GM23338 (cell line): ENCODE measurements at regions not wholly inside any gene's neighbourhood (a gene's known extent, or its start where the extent isn't known, plus 50 kb on each side); places are given as distances from the start of the nearest gene placed in this dataset.

Experiments used
- ATAC-seq: fragments of 200-7000 bp; cut with Tn5 transposase; 3 replicates; pipeline ENCODE4 v1.9.1; 2020
- DNase-seq: peaks from one replicate; pipeline ENCODE4 v3.0.0-alpha.2; 2015; ENCODE audit warnings: low spot score
- H2AFZ ChIP-seq: fragments of 200-600 bp; sonication (generic); 2 replicates; pipeline ENCODE4 v1.8.0; 2016; ENCODE audit warnings: antibody characterized with exemption, mild to moderate bottlenecking, moderate library complexity
- H3F3A ChIP-seq: fragments of 200-600 bp; sonication (generic); replicated peaks from 2 replicates; pipeline ENCODE4 v1.8.0; 2017; ENCODE audit warnings: antibody characterized with exemption, mixed run types, low read depth
- H3K27ac ChIP-seq: fragments of 200-600 bp; sonication (generic); 2 replicates; pipeline ENCODE4 v1.6.1; 2016; ENCODE audit warnings: low read depth
- H3K27me3 ChIP-seq: fragments of 200-600 bp; sonication (generic); 2 replicates; pipeline ENCODE4 v1.8.0; 2016; ENCODE audit warnings: mild to moderate bottlenecking, mixed run types, moderate library complexity; ENCODE audit not compliant: insufficient read depth
- H3K36me3 ChIP-seq: fragments of 200-600 bp; sonication (generic); 2 replicates; pipeline ENCODE4 v1.8.0; 2016; ENCODE audit warnings: mild to moderate bottlenecking; ENCODE audit not compliant: insufficient read depth
- H3K4me1 ChIP-seq: fragments of 200-600 bp; sonication (generic); 2 replicates; pipeline ENCODE4 v1.8.0; 2016; ENCODE audit warnings: mild to moderate bottlenecking, moderate library complexity; ENCODE audit not compliant: insufficient read depth
- H3K4me2 ChIP-seq: fragments of 200-600 bp; sonication (generic); 2 replicates; pipeline ENCODE4 v1.7.1; 2017; ENCODE audit warnings: mixed run types
- H3K4me3 ChIP-seq: fragments of 200-600 bp; sonication (generic); 2 replicates; pipeline ENCODE4 v1.6.1; 2016; ENCODE audit warnings: mixed run types
- H3K79me2 ChIP-seq: fragments of 200-600 bp; sonication (generic); replicated peaks from 2 replicates; pipeline ENCODE4 v1.8.0; 2017; ENCODE audit warnings: mild to moderate bottlenecking; ENCODE audit not compliant: insufficient read depth
- H3K9me2 ChIP-seq: fragments of 200-600 bp; sonication (generic); 2 replicates; pipeline ENCODE4 v1.8.0; 2017; ENCODE audit not compliant: insufficient read depth
- H4K20me1 ChIP-seq: fragments of 200-600 bp; sonication (generic); replicated peaks from 2 replicates; pipeline ENCODE4 v1.8.0; 2017; ENCODE audit warnings: mild to moderate bottlenecking; ENCODE audit not compliant: insufficient read depth
- H3K27ac Mint-ChIP-seq: 2 replicates; pipeline ENCODE4 v1.8.0; 2020; ENCODE audit warnings: inconsistent platforms, mild to moderate bottlenecking, moderate library complexity, mixed read lengths
- H3K27me3 Mint-ChIP-seq: 3 replicates; pipeline ENCODE4 v1.8.0; 2022; ENCODE audit warnings: low read depth, mild to moderate bottlenecking, moderate library complexity, mixed read lengths, inconsistent platforms; ENCODE audit not compliant: insufficient read depth, poor library complexity
- H3K36me3 Mint-ChIP-seq: 3 replicates; pipeline ENCODE4 v1.8.0; 2021; ENCODE audit warnings: low read depth, mild to moderate bottlenecking, inconsistent platforms, moderate library complexity, mixed read lengths
- H3K4me1 Mint-ChIP-seq: 3 replicates; pipeline ENCODE4 v1.8.0; 2020; ENCODE audit warnings: mild to moderate bottlenecking, inconsistent platforms, mixed read lengths
- H3K4me3 Mint-ChIP-seq: 3 replicates; pipeline ENCODE4 v1.8.0; 2021; ENCODE audit warnings: moderate library complexity, mild to moderate bottlenecking, inconsistent platforms, mixed read lengths
- H3K9me3 Mint-ChIP-seq: 3 replicates; pipeline ENCODE4 v1.8.0; 2020; ENCODE audit warnings: moderate library complexity, mild to moderate bottlenecking, inconsistent platforms, mixed read lengths
- CREB1 ChIP-seq: fragments of 250-450 bp; sonication (Bioruptor Pico); IDR thresholded peaks from 2 replicates; pipeline ENCODE4 v1.5.0; 2020; ENCODE audit warnings: low read depth, mild to moderate bottlenecking, moderate library complexity
- EZH2phosphoT487 ChIP-seq: fragments of 200-600 bp; sonication (generic); IDR thresholded peaks from one replicate; pipeline ENCODE4 v1.8.1; 2018; ENCODE audit warnings: antibody characterized with exemption; ENCODE audit not compliant: unreplicated experiment
- POLR2AphosphoS5 ChIP-seq: IDR thresholded peaks from 2 replicates; pipeline ENCODE4 v1.6.1; 2016; ENCODE audit warnings: antibody characterized with exemption, low read depth
- ZNF114 ChIP-seq: fragments of 250-450 bp; sonication (Bioruptor Pico); IDR thresholded peaks from 2 replicates; pipeline ENCODE4 v1.5.0; 2020; ENCODE audit warnings: mild to moderate bottlenecking, moderate library complexity
- ZNF331 ChIP-seq: fragments of 250-450 bp; sonication (Bioruptor Pico); IDR thresholded peaks from 2 replicates; pipeline ENCODE4 v1.5.0; 2020; ENCODE audit warnings: low read depth, mild to moderate bottlenecking, moderate library complexity
- ZNF462 ChIP-seq: fragments of 250-450 bp; sonication (Bioruptor Pico); IDR thresholded peaks from 2 replicates; pipeline ENCODE4 v1.5.0; 2020; ENCODE audit warnings: mild to moderate bottlenecking, moderate library complexity

GRCh38 chr16:64459821-64460220 is 662.0 kb downstream of the CDH11 start:
- no peak overlapping the region for H3K4me3 Mint-ChIP-seq
- no peak overlapping the region for H3K4me2 ChIP-seq
- no peaks in the 10 kb centered on the region for H3K4me1 ChIP-seq
- no peaks in the 10 kb centered on the region for H3K36me3 ChIP-seq
- H3K27ac ChIP-seq: no peak overlapping the region
- H3K4me1 Mint-ChIP-seq: peaks cover 2% of the 10 kb centered on the region; the same call in 1 of the 3 replicates
- H2AFZ ChIP-seq: no peak overlapping the region
- H3K27me3 ChIP-seq: no peaks in the 10 kb centered on the region
- ATAC-seq (no peak), DNase-seq (no peak)
- H3F3A ChIP-seq: no peaks in the 10 kb centered on the region
- H3K79me2 ChIP-seq: no peaks in the 10 kb centered on the region
- no peaks in the 10 kb centered on the region for H3K9me3 Mint-ChIP-seq
- no peaks in the 10 kb centered on the region for H3K36me3 Mint-ChIP-seq
- no peak overlapping the region for H3K4me3 ChIP-seq
- H3K27me3 Mint-ChIP-seq: no peaks in the 10 kb centered on the region
- no peaks in the 10 kb centered on the region for H3K9me2 ChIP-seq
- H3K27ac Mint-ChIP-seq: no peak overlapping the region
- TF ChIP-seq ZNF331 (no peak), ZNF114 (CRISPR knock-in tag) (no peak), EZH2phosphoT487 (no peak), ZNF462 (CRISPR knock-in tag) (no peak), POLR2AphosphoS5 (no peak), CREB1 (CRISPR knock-in tag) (no peak)
- H4K20me1 ChIP-seq: no peaks in the 10 kb centered on the region

GRCh38 chr16:64459402-64459801 is 662.5 kb downstream of the CDH11 start:
- Histone ChIP-seq H3K27me3 (no peaks in the 10 kb centered on the region), H3K4me2 (no peak overlapping the region), H4K20me1 (no peaks in the 10 kb centered on the region), H3K36me3 (no peaks in the 10 kb centered on the region), H3K27ac (no peak overlapping the region), H3K9me2 (no peaks in the 10 kb centered on the region), H2AFZ (no peak overlapping the region), H3K4me3 (no peak overlapping the region), H3F3A (no peaks in the 10 kb centered on the region), H3K79me2 (no peaks in the 10 kb centered on the region), H3K4me1 (no peaks in the 10 kb centered on the region)
- ATAC-seq (no peak), DNase-seq (no peak)
- H3K27ac Mint-ChIP-seq: no peak overlapping the region
- H3K36me3 Mint-ChIP-seq: no peaks in the 10 kb centered on the region
- no peak overlapping the region for H3K4me3 Mint-ChIP-seq
- H3K4me1 Mint-ChIP-seq: peaks cover 5% of the 10 kb centered on the region; the same call in 2 of the 3 replicates
- H3K27me3 Mint-ChIP-seq: no peaks in the 10 kb centered on the region
- no peaks in the 10 kb centered on the region for H3K9me3 Mint-ChIP-seq
- no peak for TF ChIP-seq ZNF462 (CRISPR knock-in tag)
